OCI-LY7 (cell line): ENCODE measurements at regions not wholly inside any gene's neighbourhood (a gene's known extent, or its start where the extent isn't known, plus 50 kb on each side); places are given as distances from the start of the nearest gene placed in this dataset.

ENCODE experiments used
- BruUV-seq: library from RNA; stranded (reverse); fragments of 400-500 nt; replicated peaks from 2 replicates; lab custom pipeline; 2021; lab: Mats Ljungman, UMichigan
- CTCF ChIA-PET: fragments of 300-600 bp; sonication (Branson Sonifier 250); formaldehyde crosslinking; loops from one replicate; lab custom pipeline; 2022; ENCODE audit warnings: antibody characterized with exemption; ENCODE audit not compliant: unreplicated experiment; lab: Charles Lee
- POLR2A ChIA-PET: fragments of 300-600 bp; sonication (Branson Sonifier 250); formaldehyde crosslinking; loops from one replicate; lab custom pipeline; 2022; ENCODE audit warnings: antibody characterized with exemption; lab: Charles Lee
- DNase-seq: peaks from one replicate; pipeline ENCODE4 v3.0.0-alpha.2; 2015; ENCODE audit warnings: low spot score
- H2AFZ ChIP-seq: fragments of 200-600 bp; sonication (generic), shearing (Covaris generic); 2 replicates; pipeline ENCODE4 v1.6.1; 2014; ENCODE audit warnings: mild to moderate bottlenecking, antibody characterized with exemption, low read length, moderate library complexity
- H3K27ac ChIP-seq: fragments of 200-600 bp; sonication (generic); 2 replicates; pipeline ENCODE4 v1.5.1; 2014; ENCODE audit warnings: mixed run types, low read depth, mild to moderate bottlenecking, moderate library complexity, low read length, inconsistent platforms; ENCODE audit not compliant: poor library complexity, severe bottlenecking
- H3K36me3 ChIP-seq: fragments of 200-600 bp; sonication (generic); 2 replicates; pipeline ENCODE4 v1.6.1; 2014; ENCODE audit warnings: mild to moderate bottlenecking, antibody characterized with exemption, low read length, moderate library complexity, mixed read lengths; ENCODE audit not compliant: insufficient read depth
- H3K4me1 ChIP-seq: fragments of 200-600 bp; sonication (generic); 2 replicates; pipeline ENCODE4 v1.5.1; 2014; ENCODE audit warnings: mild to moderate bottlenecking, low read length; ENCODE audit not compliant: insufficient read depth, poor library complexity, severe bottlenecking
- H3K4me2 ChIP-seq: fragments of 200-600 bp; sonication (generic); 2 replicates; pipeline ENCODE4 v1.6.1; 2014; ENCODE audit warnings: mild to moderate bottlenecking, low read length
- H3K4me3 ChIP-seq: fragments of 200-600 bp; sonication (generic); 2 replicates; pipeline ENCODE4 v1.5.1; 2014; ENCODE audit warnings: mild to moderate bottlenecking, low read depth, low read length; ENCODE audit not compliant: poor library complexity, severe bottlenecking
- H3K79me2 ChIP-seq: fragments of 200-600 bp; sonication (generic); 2 replicates; pipeline ENCODE4 v1.6.1; 2016; ENCODE audit warnings: low read depth, mild to moderate bottlenecking, low read length, moderate library complexity, mixed read lengths; ENCODE audit not compliant: insufficient read depth
- H3K9me2 ChIP-seq: fragments of 200-600 bp; sonication (generic); 2 replicates; pipeline ENCODE4 v1.6.1; 2016; ENCODE audit warnings: mild to moderate bottlenecking, low read length, mixed read lengths; ENCODE audit not compliant: insufficient read depth
- H3K9me3 ChIP-seq: fragments of 200-600 bp; sonication (generic); 2 replicates; pipeline ENCODE4 v1.6.1; 2014; ENCODE audit warnings: mild to moderate bottlenecking, mixed run types, low read length, mixed read lengths
- H4K20me1 ChIP-seq: fragments of 200-600 bp; sonication (generic); 2 replicates; pipeline ENCODE4 v1.6.1; 2014; ENCODE audit warnings: mild to moderate bottlenecking, antibody characterized with exemption, low read length, moderate library complexity, mixed read lengths; ENCODE audit not compliant: insufficient read depth
- EZH2phosphoT487 ChIP-seq: fragments of 200-600 bp; sonication (generic); IDR thresholded peaks from 2 replicates; pipeline ENCODE4 v1.6.1; 2018; ENCODE audit warnings: low read depth, borderline replicate concordance, mild to moderate bottlenecking, mixed run types, antibody characterized with exemption, low read length, moderate library complexity, mixed read lengths
- intact Hi-C: fragments of 100-400 bp; cut with micrococcal nuclease; formaldehyde crosslinking; loops from one replicate; pipeline ENCODE4 v1.10.0; 2022; ENCODE audit not compliant: unreplicated experiment
- TF ChIP-seq, protein P1 (sequence below): fragments of 200-600 bp; sonication (generic); conservative IDR thresholded peaks from 2 replicates; pipeline ENCODE4 v1.5.1; 2014; ENCODE audit warnings: mild to moderate bottlenecking, antibody characterized with exemption, low read length, moderate library complexity, mixed read lengths

DNA sequence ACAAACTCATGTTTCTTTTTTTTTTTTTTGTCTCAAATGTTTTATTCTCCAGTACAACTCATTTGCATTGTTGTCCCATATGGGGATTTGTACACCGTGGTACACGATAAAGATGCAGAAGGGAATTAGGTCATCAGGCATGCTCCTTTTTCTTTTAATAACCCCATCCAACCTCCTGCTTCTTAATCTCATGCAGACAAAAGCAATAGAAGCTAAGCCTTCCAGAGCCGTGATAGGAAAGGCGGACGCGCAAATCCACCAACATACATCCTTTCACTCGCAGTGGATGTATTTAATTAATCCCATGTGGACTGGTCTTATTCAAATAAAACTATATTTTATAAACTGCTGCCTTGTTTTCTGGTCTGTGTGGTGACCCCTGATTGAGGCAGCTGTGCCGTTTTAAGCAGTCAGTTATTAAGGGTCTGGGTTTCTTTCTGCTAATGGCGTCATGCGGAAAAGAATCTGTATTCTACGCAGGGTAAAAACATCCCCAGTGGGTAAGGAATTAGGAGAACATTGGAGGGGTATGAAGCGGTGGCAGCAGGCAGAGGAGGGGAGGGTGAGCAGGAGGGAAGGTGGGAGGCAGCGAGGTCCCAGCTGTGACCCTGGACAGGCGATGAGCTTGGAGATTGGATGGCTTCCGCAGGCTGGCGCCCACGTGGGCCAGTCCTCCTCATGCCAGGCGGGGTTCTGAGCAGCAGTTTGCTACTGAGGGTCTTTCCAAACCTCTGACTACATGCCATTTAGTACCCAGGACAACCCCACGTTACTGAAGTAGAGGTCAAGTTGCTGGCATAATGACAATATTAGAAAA is 172.8 kb downstream of the LINC00237 start:
- H3K36me3 ChIP-seq: no peaks in the 10 kb centered on the region
- no peak overlapping the region for H3K4me3 ChIP-seq
- CTCF ChIA-PET: no interaction called here
- no TSS peak for BruUV-seq
- no peak overlapping the region for H2AFZ ChIP-seq
- intact Hi-C loops: no loop called here
- no peaks in the 10 kb centered on the region for H3K79me2 ChIP-seq
- no peak overlapping the region for H3K27ac ChIP-seq
- no peaks in the 10 kb centered on the region for H4K20me1 ChIP-seq
- no peaks in the 10 kb centered on the region for H3K4me1 ChIP-seq
- H3K9me2 ChIP-seq: no peaks in the 10 kb centered on the region
- DNase-seq: no peak
- POLR2A ChIA-PET: no interaction called here
- H3K4me2 ChIP-seq: no peak overlapping the region
- no peaks in the 10 kb centered on the region for H3K9me3 ChIP-seq
- TF ChIP-seq, protein P1, sequence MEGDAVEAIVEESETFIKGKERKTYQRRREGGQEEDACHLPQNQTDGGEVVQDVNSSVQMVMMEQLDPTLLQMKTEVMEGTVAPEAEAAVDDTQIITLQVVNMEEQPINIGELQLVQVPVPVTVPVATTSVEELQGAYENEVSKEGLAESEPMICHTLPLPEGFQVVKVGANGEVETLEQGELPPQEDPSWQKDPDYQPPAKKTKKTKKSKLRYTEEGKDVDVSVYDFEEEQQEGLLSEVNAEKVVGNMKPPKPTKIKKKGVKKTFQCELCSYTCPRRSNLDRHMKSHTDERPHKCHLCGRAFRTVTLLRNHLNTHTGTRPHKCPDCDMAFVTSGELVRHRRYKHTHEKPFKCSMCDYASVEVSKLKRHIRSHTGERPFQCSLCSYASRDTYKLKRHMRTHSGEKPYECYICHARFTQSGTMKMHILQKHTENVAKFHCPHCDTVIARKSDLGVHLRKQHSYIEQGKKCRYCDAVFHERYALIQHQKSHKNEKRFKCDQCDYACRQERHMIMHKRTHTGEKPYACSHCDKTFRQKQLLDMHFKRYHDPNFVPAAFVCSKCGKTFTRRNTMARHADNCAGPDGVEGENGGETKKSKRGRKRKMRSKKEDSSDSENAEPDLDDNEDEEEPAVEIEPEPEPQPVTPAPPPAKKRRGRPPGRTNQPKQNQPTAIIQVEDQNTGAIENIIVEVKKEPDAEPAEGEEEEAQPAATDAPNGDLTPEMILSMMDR: no peak
- TF ChIP-seq EZH2phosphoT487: no peak

DNA sequence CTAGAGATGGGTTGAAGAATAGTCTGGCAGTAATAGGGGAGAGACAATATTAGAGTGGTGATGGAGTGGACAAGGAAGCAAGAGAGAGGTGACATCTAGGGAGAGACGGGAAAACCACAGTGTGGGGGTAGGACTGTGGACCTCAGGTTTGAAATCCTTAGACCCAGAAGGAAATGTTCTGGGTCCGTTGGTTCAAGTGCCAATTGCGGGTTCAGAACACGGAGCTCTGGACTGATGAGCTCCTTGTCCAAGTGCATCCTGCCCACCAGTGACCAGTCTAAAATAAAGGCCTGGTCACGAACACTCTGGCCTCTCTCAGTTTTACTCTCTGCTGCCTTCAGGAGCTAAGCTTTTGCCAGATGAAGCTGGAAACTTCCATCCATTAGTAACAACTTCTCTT is 174.0 kb downstream of the LINC00237 start:
- CTCF ChIA-PET: no interaction called here
- no peaks in the 10 kb centered on the region for H3K79me2 ChIP-seq
- H4K20me1 ChIP-seq: no peaks in the 10 kb centered on the region
- POLR2A ChIA-PET: no interaction called here
- no peak for DNase-seq
- intact Hi-C loops: no loop called here
- no peak for TF ChIP-seq EZH2phosphoT487
- TF ChIP-seq, protein P1: no peak
- no TSS peak for BruUV-seq
- no peak overlapping the region for H3K4me2 ChIP-seq
- H3K4me3 ChIP-seq: no peak overlapping the region
- H3K9me3 ChIP-seq: no peaks in the 10 kb centered on the region
- H3K36me3 ChIP-seq: no peaks in the 10 kb centered on the region
- no peaks in the 10 kb centered on the region for H3K9me2 ChIP-seq
- H2AFZ ChIP-seq: no peak overlapping the region
- no peaks in the 10 kb centered on the region for H3K4me1 ChIP-seq
- no peak overlapping the region for H3K27ac ChIP-seq

DNA sequence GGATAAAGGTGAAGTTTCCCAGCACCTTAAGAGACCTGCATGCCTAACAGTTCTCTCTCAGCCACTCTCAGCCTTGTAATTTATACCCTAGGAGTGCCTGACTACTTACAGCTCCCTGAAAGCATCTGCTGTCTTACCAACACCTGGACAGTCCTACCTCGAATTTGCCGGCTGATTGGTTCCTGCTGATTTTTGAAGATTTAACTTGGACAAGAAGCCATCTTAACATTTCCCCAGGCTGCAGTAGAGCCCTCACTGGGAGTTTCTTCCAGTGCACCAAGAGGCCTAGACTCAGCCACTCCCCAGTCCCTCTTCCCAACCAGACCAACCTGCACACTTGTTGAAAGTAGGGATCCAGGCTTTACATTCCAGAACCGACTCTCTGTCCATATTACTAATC is 174.5 kb downstream of the LINC00237 start:
- H3K9me3 ChIP-seq: no peaks in the 10 kb centered on the region
- H4K20me1 ChIP-seq: no peaks in the 10 kb centered on the region
- H3K36me3 ChIP-seq: no peaks in the 10 kb centered on the region
- intact Hi-C loops: no loop called here
- no peaks in the 10 kb centered on the region for H3K9me2 ChIP-seq
- ChIA-PET POLR2A (no interaction called here), CTCF (no interaction called here)
- no peak overlapping the region for H3K4me3 ChIP-seq
- TF ChIP-seq, protein P1: no peak
- no peak for TF ChIP-seq EZH2phosphoT487
- H3K27ac ChIP-seq: no peak overlapping the region
- H3K4me2 ChIP-seq: no peak overlapping the region
- no peak overlapping the region for H2AFZ ChIP-seq
- no peaks in the 10 kb centered on the region for H3K4me1 ChIP-seq
- H3K79me2 ChIP-seq: no peaks in the 10 kb centered on the region
- DNase-seq: no peak
- no TSS peak for BruUV-seq
